ENCODE measurements at regions not wholly inside any gene's neighbourhood (a gene's known extent, or its start where the extent isn't known, plus 50 kb on each side); places are given as distances from the start of the nearest gene placed in this dataset.
"Not testable (repeated sequence)": the region's sequence is repeated elsewhere in the genome, so short reads cannot be mapped to it uniquely, and the experiment has no call there.

GRCh38 chr12:46487567-46488131 lies 115.1 kb upstream of the SLC38A2 start:
- no peak for DNase-seq

GRCh38 chr12:46486588-46486987 lies 114.0 kb upstream of the SLC38A2 start:
- DNase-seq, result no peak

- no peak for DNase-seq
These were observed 113.3 kb upstream of the SLC38A2 start for GRCh38 chr12:46485853-46486252.

GRCh38 chr12:46484396-46485061 lies 112.0 kb upstream of the SLC38A2 start:
- DNase-seq, result no peak

GRCh38 chr12:46483572-46484395 lies 111.2 kb upstream of the SLC38A2 start:
- no peak for DNase-seq

- no peak for DNase-seq
These were observed 108.2 kb upstream of the SLC38A2 start for GRCh38 chr12:46480724-46481123.

- no peak for DNase-seq
These were observed 107.7 kb upstream of the SLC38A2 start for GRCh38 chr12:46480316-46480715.

- DNase-seq, result no peak
These were observed 105.5 kb upstream of the SLC38A2 start for GRCh38 chr12:46478123-46478522.

- DNase-seq, result no peak
These were observed 105.0 kb upstream of the SLC38A2 start for GRCh38 chr12:46477541-46477940.

- no peak for DNase-seq
These were observed 103.5 kb upstream of the SLC38A2 start for GRCh38 chr12:46475972-46476645.

- DNase-seq, result not testable (repeated sequence)
These were observed 101.8 kb upstream of the SLC38A2 start for GRCh38 chr12:46474385-46474784.

GRCh38 chr12:46473634-46474329 lies 101.2 kb upstream of the SLC38A2 start:
- DNase-seq, result peak; percentile 76

GRCh38 chr12:46472893-46473633 lies 100.5 kb upstream of the SLC38A2 start:
- peak; percentile 54 for DNase-seq

GRCh38 chr12:46472144-46472705 lies 99.7 kb upstream of the SLC38A2 start:
- DNase-seq, result no peak

- no peak for DNase-seq
These were observed 98.8 kb upstream of the SLC38A2 start for GRCh38 chr12:46471404-46471803.

GRCh38 chr12:46470975-46471374 lies 98.4 kb upstream of the SLC38A2 start:
- DNase-seq, result no peak

- no peak for DNase-seq
These were observed 97.6 kb upstream of the SLC38A2 start for GRCh38 chr12:46470036-46470627.

GRCh38 chr12:46468813-46469212 lies 96.2 kb upstream of the SLC38A2 start:
- DNase-seq, result no peak

- no peak for DNase-seq
These were observed 95.6 kb upstream of the SLC38A2 start for GRCh38 chr12:46468160-46468559.

- DNase-seq, result no peak
These were observed 92.7 kb upstream of the SLC38A2 start for GRCh38 chr12:46465307-46465706.

GRCh38 chr12:46464863-46465262 lies 92.3 kb upstream of the SLC38A2 start:
- DNase-seq, result no peak
